Mesodermal cell (in vitro differentiated cells): ENCODE measurements at regions not wholly inside any gene's neighbourhood (a gene's known extent, or its start where the extent isn't known, plus 50 kb on each side); places are given as distances from the start of the nearest gene placed in this dataset.

ENCODE experiments used
- H3K27ac ChIP-seq: 2 replicates; pipeline ENCODE4 v1.7.0; 2013; ENCODE audit warnings: mild to moderate bottlenecking, low read depth, low read length, moderate library complexity; ENCODE audit not compliant: severe bottlenecking
- H3K36me3 ChIP-seq: 2 replicates; pipeline ENCODE4 v1.7.1; 2013; ENCODE audit warnings: mild to moderate bottlenecking, low read length, moderate library complexity; ENCODE audit not compliant: control insufficient read depth, insufficient read depth
- H3K4me1 ChIP-seq: one replicate; pipeline ENCODE4 v1.7.1; 2013; ENCODE audit warnings: mild to moderate bottlenecking, low read length; ENCODE audit not compliant: insufficient read depth, control insufficient read depth, poor library complexity, severe bottlenecking
- H3K4me3 ChIP-seq: 2 replicates; pipeline ENCODE4 v1.7.0; 2013; ENCODE audit warnings: low read length, control low read depth, mild to moderate bottlenecking; ENCODE audit not compliant: insufficient read depth, poor library complexity, severe bottlenecking; ENCODE audit errors: extremely low read depth
- H3K9me3 ChIP-seq: 2 replicates; pipeline ENCODE4 v1.7.1; 2013; ENCODE audit warnings: mild to moderate bottlenecking, low read length, moderate library complexity; ENCODE audit not compliant: control insufficient read depth
- WGBS, 2 experiments: methylation state at CpG; one replicate each; pipeline ENCODE4 v1.1.5; 2013; ENCODE audit warnings: missing lambda C conversion rate in 2 of 2; ENCODE audit not compliant: insufficient coverage in 2 of 2; 5-methylcytosine and 5-hydroxymethylcytosine counted together

DNA sequence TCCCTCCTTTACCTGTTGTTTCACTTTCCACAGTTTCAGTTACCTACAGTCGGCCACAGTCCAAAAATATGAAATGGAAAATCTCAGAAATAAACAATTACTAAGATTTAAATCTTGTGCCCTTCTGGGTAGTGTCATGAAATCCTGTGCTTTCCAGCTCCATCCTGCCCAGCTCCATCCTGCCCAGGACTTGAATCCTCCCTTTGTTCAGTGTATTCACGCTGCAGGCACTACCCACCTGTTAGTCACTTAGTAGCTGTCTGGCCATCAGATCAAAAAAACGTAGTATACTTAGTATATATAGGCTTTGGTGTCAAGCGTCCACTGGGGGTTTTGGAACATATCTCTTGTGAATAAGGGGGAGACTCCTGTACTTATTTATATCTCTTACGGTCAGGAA, 329.0 kb upstream of the SEMA6D start:
- peaks cover 7% of the 10 kb centered on the region for H3K4me1 ChIP-seq
- no peaks in the 10 kb centered on the region for H3K9me3 ChIP-seq
- no CpG with 5 or more reads among the region's 5 CpGs for WGBS, 2 experiments
- H3K4me3 ChIP-seq: no peak overlapping the region
- no peaks in the 10 kb centered on the region for H3K36me3 ChIP-seq
- H3K27ac ChIP-seq: no peak overlapping the region

DNA sequence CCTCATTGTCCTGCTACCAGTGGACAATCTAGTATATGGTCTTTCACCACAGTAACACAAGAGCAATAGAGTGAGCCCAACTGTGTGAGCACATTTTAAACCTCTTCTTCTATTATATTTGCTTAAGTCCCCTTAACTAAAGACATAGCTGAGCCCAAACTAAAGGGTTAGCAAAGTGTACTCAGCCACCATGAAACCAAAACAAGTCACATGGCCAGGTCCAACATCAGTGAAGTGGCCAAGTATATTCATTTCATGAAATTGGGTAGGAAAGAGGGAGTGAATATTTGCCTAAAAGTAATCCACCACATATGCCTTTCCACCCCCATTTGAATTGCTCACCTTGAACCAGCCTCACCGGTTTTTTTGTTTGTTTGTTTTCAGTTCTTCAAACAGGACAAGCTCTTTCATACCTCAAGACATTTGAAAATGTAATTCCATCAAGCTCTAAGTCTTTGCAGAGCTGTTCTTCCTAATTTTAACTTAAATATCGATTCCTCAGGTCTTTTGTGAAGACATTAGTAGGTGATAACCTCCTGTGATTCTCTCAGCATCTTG, 327.0 kb upstream of the SEMA6D start:
- H3K4me3 ChIP-seq: no peak overlapping the region
- 100% methylated on average over 1 of the region's 2 CpGs; no CpG with 5 or more reads in 1 of the 2 experiments for WGBS, 2 experiments
- no peaks in the 10 kb centered on the region for H3K9me3 ChIP-seq

DNA sequence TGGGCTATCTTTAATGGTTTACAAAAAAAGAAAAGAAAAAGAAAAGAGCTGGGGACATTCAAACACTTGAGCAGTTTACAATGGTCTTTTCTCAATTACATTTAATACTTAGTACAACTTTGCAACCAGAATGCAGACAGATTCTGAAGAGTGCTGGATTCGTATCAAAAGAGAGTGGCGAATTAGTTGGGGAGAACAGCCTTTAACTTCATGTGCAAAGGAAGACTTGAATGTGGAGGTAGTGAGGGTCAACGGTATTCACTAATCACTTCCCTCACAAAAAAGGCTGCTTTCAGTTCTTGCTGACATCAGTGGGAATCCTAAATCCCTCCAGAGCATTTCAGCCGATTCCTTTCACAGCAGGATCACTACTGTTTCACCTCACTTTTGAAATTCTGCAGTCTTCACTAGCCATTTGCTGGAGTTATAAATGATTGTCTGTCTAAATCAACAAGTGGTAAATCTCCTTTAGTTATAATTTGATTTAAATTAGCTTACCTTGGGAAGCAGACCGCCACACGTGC, 323.0 kb upstream of the SEMA6D start:
- H3K36me3 ChIP-seq: no peaks in the 10 kb centered on the region
- H3K4me1 ChIP-seq: peaks cover 4% of the 10 kb centered on the region
- H3K4me3 ChIP-seq: no peak overlapping the region
- no peaks in the 10 kb centered on the region for H3K9me3 ChIP-seq
- H3K27ac ChIP-seq: no peak overlapping the region
- 17 to 50% methylated on average over 1 of the region's 6 CpGs for WGBS, 2 experiments

More for the DNA sequence above, 327.0 kb upstream of the SEMA6D start:
- H3K27ac ChIP-seq: no peak overlapping the region
- H3K4me1 ChIP-seq: no peaks in the 10 kb centered on the region
- H3K36me3 ChIP-seq: no peaks in the 10 kb centered on the region

DNA sequence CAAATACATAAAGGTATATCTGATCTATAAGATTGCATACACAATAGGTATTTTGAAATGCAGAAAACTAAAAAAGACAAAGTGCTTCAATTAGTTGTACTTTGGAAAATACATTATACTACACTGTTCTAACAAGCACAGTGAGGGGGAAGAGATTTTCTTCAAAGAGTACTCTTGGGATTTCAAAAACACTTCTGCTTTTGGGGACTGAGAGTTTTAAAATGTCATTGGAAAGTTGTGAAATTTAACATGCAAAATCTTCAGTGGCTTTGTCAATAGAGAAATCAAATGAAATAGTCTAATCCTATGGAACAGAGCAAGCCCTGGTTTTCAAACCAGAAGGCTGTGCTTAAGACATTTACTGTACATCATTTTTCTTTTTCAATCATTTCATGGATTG, 322.2 kb upstream of the SEMA6D start:
- no peak overlapping the region for H3K4me3 ChIP-seq
- peaks cover 4% of the 10 kb centered on the region for H3K4me1 ChIP-seq
- no peaks in the 10 kb centered on the region for H3K36me3 ChIP-seq
- no peak overlapping the region for H3K27ac ChIP-seq
- no peaks in the 10 kb centered on the region for H3K9me3 ChIP-seq

DNA sequence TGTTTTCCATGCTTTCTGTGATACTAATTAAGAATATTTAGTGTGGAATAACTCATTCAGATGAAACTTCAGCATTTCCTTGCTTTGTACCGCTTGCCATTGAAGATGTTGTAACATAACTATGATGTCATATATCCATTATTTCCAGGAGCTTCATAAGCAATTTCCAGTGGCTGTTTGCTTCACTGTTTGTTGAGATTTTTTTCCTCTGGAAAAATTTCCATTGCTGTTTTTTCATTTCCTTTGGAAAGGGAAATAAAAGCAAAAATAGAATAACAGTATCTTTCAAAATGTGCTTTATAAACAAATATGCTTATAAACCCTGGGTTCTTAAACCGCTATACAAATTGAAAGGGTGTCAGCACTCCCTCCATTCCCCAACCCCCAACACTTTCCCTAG, 319.6 kb upstream of the SEMA6D start:
- no peak overlapping the region for H3K4me3 ChIP-seq
- no peaks in the 10 kb centered on the region for H3K9me3 ChIP-seq
- H3K27ac ChIP-seq: no peak overlapping the region
- no peaks in the 10 kb centered on the region for H3K36me3 ChIP-seq
- WGBS, 2 experiments: no CpG with 5 or more reads among the region's 2 CpGs
- H3K4me1 ChIP-seq: peaks cover 4% of the 10 kb centered on the region

DNA sequence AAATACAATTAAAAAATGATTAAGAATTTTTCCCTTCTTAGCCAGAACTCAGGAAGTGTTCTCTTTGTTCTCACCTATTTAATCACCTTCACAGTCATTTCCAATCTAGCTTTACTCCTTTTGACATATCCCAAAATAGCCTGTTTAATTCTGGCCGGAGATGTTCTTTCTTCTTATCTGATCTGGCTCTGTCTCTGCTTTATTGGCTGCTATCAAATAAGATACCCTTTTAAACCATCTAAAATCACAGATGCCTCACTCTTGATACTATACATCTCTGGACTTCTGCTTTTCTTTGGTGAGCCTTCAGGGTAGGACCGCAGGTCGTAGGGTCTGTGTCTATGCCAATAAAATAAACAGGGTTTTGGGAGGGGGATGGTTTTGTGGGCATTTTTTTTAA, 319.2 kb upstream of the SEMA6D start:
- WGBS, 2 experiments: 80 to 95% methylated on average over 2 of the region's 3 CpGs
- H3K4me3 ChIP-seq: no peak overlapping the region
- H3K27ac ChIP-seq: no peak overlapping the region
- no peaks in the 10 kb centered on the region for H3K36me3 ChIP-seq
- peaks cover 4% of the 10 kb centered on the region for H3K4me1 ChIP-seq
- no peaks in the 10 kb centered on the region for H3K9me3 ChIP-seq

DNA sequence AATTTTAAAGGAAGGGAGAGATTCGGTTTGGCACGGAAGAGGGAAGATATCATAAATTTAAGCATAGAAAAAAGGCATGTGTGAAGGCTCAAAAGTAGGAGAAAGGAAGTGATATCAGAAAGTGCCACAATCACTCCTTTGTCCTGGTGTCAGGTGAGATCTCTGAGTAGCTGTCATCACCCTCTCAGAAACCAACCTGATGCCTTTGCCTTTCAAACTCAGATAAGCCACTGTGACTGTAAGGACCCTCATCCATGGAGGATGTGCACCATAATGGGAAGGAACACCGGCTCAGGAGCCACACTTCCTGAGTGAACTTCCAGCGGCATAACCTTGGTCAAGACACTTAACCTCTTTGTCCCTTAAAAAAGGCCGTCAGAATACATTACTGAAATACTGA, 318.7 kb upstream of the SEMA6D start:
- Histone ChIP-seq H3K36me3 (no peaks in the 10 kb centered on the region), H3K27ac (no peak overlapping the region), H3K4me1 (peaks cover 4% of the 10 kb centered on the region), H3K9me3 (no peaks in the 10 kb centered on the region), H3K4me3 (no peak overlapping the region)
- 87 to 100% methylated on average over 2 to 4 of the region's 5 CpGs for WGBS, 2 experiments

DNA sequence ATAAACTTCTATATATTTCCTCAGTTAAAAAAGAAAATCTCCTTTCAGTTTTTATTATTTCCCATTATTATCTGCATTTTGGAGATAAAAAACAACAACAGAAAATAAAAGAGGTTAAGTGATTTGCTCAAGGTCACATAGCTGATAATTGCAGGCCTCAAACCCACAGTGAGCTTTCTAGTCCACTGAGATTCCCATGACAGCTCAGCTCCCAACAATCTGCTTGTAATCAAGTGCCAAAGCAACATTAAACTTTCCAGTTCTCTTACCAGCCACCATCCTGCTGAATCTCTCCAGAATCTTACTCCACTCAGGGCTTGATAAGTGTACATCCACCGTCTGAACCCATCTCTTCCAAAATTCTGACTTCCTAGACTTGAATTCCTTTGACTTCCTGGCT, 318.2 kb upstream of the SEMA6D start:
- Histone ChIP-seq H3K27ac (no peak overlapping the region), H3K9me3 (no peaks in the 10 kb centered on the region), H3K4me1 (peaks cover 4% of the 10 kb centered on the region), H3K36me3 (no peaks in the 10 kb centered on the region), H3K4me3 (no peak overlapping the region)
- 83 to 100% methylated on average over 1 of the region's 1 CpG for WGBS, 2 experiments

DNA sequence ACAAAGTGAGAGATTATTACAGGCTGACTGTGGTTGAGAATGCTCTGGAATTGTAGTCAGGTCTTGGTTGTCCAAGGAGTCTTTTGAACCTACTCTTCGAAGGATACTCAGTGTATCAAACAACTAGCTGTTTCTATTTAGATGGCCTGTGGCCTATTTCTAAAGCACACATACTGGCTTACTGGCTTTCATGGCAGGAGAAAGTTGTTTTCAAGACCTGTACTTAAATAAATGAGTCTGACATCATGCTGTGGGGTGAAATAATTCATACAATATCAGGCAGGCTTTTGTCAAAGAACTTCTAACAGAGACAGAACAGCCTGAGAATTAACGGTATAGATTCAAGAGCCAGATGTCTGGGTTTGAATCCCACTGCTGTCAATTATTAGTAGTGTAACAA, 316.7 kb upstream of the SEMA6D start:
- no peaks in the 10 kb centered on the region for H3K36me3 ChIP-seq
- H3K27ac ChIP-seq: no peak overlapping the region
- no peaks in the 10 kb centered on the region for H3K9me3 ChIP-seq
- no peak overlapping the region for H3K4me3 ChIP-seq
- WGBS, 2 experiments: 86% methylated on average over 1 of the region's 2 CpGs; no CpG with 5 or more reads in 1 of the 2 experiments
- peaks cover 4% of the 10 kb centered on the region for H3K4me1 ChIP-seq

DNA sequence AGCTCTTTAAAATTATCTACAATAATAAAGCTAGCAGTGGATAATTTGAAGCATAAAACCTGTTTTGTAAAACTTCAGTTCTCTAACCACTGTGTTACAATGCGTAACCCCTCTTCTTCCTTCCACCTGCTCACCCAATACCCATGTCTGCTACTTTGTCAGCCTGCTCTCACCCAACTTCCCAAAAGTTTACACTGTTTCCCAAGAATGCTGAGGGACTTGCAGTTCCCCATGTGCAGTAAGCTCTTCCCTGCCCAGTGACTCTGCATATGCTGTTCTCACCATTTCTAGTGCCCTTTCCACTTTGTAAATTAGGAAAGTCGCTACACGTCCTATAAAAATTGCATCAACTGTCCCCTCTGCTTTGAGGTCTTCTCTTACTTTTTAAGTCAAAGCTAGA, 315.9 kb upstream of the SEMA6D start:
- H3K36me3 ChIP-seq: no peaks in the 10 kb centered on the region
- H3K27ac ChIP-seq: no peak overlapping the region
- 95 to 97% methylated on average over 3 of the region's 3 CpGs for WGBS, 2 experiments
- H3K4me1 ChIP-seq: peaks cover 4% of the 10 kb centered on the region
- H3K4me3 ChIP-seq: no peak overlapping the region
- no peaks in the 10 kb centered on the region for H3K9me3 ChIP-seq

DNA sequence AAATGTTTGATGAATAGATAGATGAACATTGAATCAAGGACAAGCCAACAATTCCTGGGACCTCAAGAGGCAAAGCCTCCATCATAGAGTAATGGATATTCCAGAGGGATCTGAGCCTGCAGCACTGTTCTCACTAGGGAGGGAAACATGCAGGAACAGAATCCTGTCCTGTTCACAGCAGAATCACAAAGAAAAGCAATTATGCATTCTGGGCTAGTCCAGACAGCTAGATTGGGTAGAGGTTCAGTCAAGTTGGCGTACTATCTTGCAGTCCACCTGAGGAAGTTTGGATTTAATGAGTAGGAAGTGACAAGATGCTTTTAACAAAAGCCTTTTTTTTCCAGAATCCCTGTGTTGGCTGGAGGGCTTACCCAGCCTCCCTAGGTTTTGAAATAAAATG, 314.5 kb upstream of the SEMA6D start:
- H3K4me3 ChIP-seq: no peak overlapping the region
- WGBS, 2 experiments: 83 to 88% methylated on average over 1 of the region's 1 CpG
- H3K4me1 ChIP-seq: peaks cover 4% of the 10 kb centered on the region
- no peaks in the 10 kb centered on the region for H3K9me3 ChIP-seq
- no peaks in the 10 kb centered on the region for H3K36me3 ChIP-seq
- H3K27ac ChIP-seq: no peak overlapping the region
